Fibroblast of villous mesenchyme (primary cell): ENCODE measurements at regions not wholly inside any gene's neighbourhood (a gene's known extent, or its start where the extent isn't known, plus 50 kb on each side); places are given as distances from the start of the nearest gene placed in this dataset.

Source experiments
- DNase-seq: peaks from one replicate; pipeline ENCODE4 v3.0.0-alpha.2; 2010; ENCODE audit warnings: low read depth
- H3K4me3 ChIP-seq: 2 replicates; pipeline ENCODE4 v1.5.1; 2011; ENCODE audit warnings: low read depth, mild to moderate bottlenecking, low read length
- CTCF ChIP-seq: IDR thresholded peaks from 2 replicates; pipeline ENCODE4 v1.5.1; 2012; ENCODE audit warnings: low read depth, mild to moderate bottlenecking, low read length; ENCODE audit not compliant: insufficient read depth

- DNase-seq, result no peak
- no peak overlapping the region for H3K4me3 ChIP-seq
- TF ChIP-seq CTCF, result no peak
Measured at GRCh38 chr14:71666571-71667145, 265.6 kb upstream of the RGS6 start.

- H3K4me3 ChIP-seq, result no peak overlapping the region
- peak; percentile 71 for DNase-seq
- no peak for TF ChIP-seq CTCF
Measured at GRCh38 chr14:71668186-71668912, 263.9 kb upstream of the RGS6 start.

GRCh38 chr14:71672596-71672995, 259.6 kb upstream of the RGS6 start:
- no peak for DNase-seq
- no peak overlapping the region for H3K4me3 ChIP-seq
- no peak for TF ChIP-seq CTCF

- DNase-seq, result no peak
- TF ChIP-seq CTCF, result no peak
- no peak overlapping the region for H3K4me3 ChIP-seq
Measured at GRCh38 chr14:71675126-71675899, 256.9 kb upstream of the RGS6 start.

- H3K4me3 ChIP-seq, result no peak overlapping the region
- TF ChIP-seq CTCF, result no peak
- no peak for DNase-seq
Measured at GRCh38 chr14:71675900-71676287, 256.3 kb upstream of the RGS6 start.

- H3K4me3 ChIP-seq, result no peak overlapping the region
- TF ChIP-seq CTCF, result no peak
- no peak for DNase-seq
Measured at GRCh38 chr14:71680736-71681387, 251.4 kb upstream of the RGS6 start.
